HEK293T (cell line): ENCODE measurements at regions not wholly inside any gene's neighbourhood (a gene's known extent, or its start where the extent isn't known, plus 50 kb on each side); places are given as distances from the start of the nearest gene placed in this dataset.
"Not testable (repeated sequence)": the region's sequence is repeated elsewhere in the genome, so short reads cannot be mapped to it uniquely, and the experiment has no call there.

Experiments used
- CTCF ChIA-PET: fragments of 350-600 bp; formaldehyde crosslinking; extraction: SDS; loops from one replicate; lab custom pipeline; 2021; ENCODE audit warnings: antibody characterized with exemption, inconsistent platforms; lab: Yijun Ruan, JAX
- POLR2A ChIA-PET: fragments of 350-600 bp; formaldehyde crosslinking; extraction: SDS; loops from one replicate; lab custom pipeline; 2020; ENCODE audit warnings: antibody characterized with exemption, inconsistent platforms; lab: Yijun Ruan, JAX
- DNase-seq: peaks from one replicate; pipeline ENCODE4 v3.0.0; 2012; ENCODE audit warnings: mixed read lengths; ENCODE audit errors: extremely low spot score
- ARNT ChIP-seq: fragments of 450-650 bp; IDR thresholded peaks from 2 replicates; pipeline ENCODE4 v1.6.1; 2017; ENCODE audit warnings: mild to moderate bottlenecking
- BHLHE40 ChIP-seq: fragments of 450-650 bp; IDR thresholded peaks from 2 replicates; pipeline ENCODE4 v1.6.1; 2016; ENCODE audit warnings: mild to moderate bottlenecking, moderate library complexity, borderline replicate concordance
- CTBP1 ChIP-seq: fragments of 450-650 bp; IDR thresholded peaks from 2 replicates; pipeline ENCODE4 v1.6.1; 2016; ENCODE audit warnings: borderline replicate concordance
- ELF4 ChIP-seq: fragments of 450-650 bp; IDR thresholded peaks from 2 replicates; pipeline ENCODE4 v1.6.1; 2017; ENCODE audit warnings: antibody characterized with exemption
- FOXA1 ChIP-seq: fragments of 450-650 bp; IDR thresholded peaks from 2 replicates; pipeline ENCODE4 v1.6.1; 2016; ENCODE audit warnings: mild to moderate bottlenecking
- FOXK2 ChIP-seq: fragments of 450-650 bp; IDR thresholded peaks from 2 replicates; pipeline ENCODE4 v1.6.1; 2016; ENCODE audit warnings: mild to moderate bottlenecking
- FOXM1 ChIP-seq: fragments of 450-650 bp; IDR thresholded peaks from 2 replicates; pipeline ENCODE4 v1.6.1; 2017; ENCODE audit warnings: mild to moderate bottlenecking, borderline replicate concordance
- HDGF ChIP-seq: fragments of 450-650 bp; IDR thresholded peaks from 2 replicates; pipeline ENCODE4 v1.6.1; 2017; ENCODE audit warnings: antibody characterized with exemption, borderline replicate concordance
- L3MBTL2 ChIP-seq: fragments of 450-650 bp; conservative IDR thresholded peaks from 2 replicates; pipeline ENCODE4 v1.6.1; 2016; ENCODE audit warnings: mild to moderate bottlenecking
- LEF1 ChIP-seq: fragments of 450-650 bp; IDR thresholded peaks from 2 replicates; pipeline ENCODE4 v1.6.1; 2017; ENCODE audit warnings: mild to moderate bottlenecking, borderline replicate concordance
- NFRKB ChIP-seq: fragments of 450-650 bp; IDR thresholded peaks from 2 replicates; pipeline ENCODE4 v1.6.1; 2016; ENCODE audit warnings: mild to moderate bottlenecking, moderate library complexity
- SP1 ChIP-seq: fragments of 450-650 bp; IDR thresholded peaks from 2 replicates; pipeline ENCODE4 v1.6.1; 2017
- SUZ12 ChIP-seq: fragments of 450-650 bp; IDR thresholded peaks from 2 replicates; pipeline ENCODE4 v1.6.1; 2016; ENCODE audit warnings: mild to moderate bottlenecking
- TARDBP ChIP-seq: fragments of 450-650 bp; IDR thresholded peaks from 2 replicates; pipeline ENCODE4 v1.6.1; 2016
- ZNF384 ChIP-seq: fragments of 450-650 bp; IDR thresholded peaks from 2 replicates; pipeline ENCODE4 v1.6.1; 2016
- TF ChIP-seq, protein P1 (sequence below): fragments of 450-650 bp; IDR thresholded peaks from 2 replicates; pipeline ENCODE4 v1.6.1; 2016

DNA sequence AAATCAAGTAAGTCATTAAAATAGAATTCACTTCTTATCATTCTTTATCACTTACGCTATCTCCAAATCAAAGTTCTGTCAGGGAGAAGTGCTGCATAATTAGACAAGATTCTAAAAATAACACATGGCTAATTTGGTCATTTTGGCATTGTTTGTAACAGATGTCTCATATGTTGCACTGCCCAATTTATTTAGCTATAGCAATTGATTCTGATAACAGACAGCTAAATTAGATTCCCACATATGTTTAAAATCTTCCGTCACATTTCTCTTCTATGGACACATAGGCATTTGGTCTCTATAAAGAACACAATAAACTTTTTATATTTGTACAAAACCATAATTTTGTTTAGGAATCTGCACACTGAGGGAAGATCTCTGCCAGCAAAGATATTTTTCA, 644.5 kb upstream of the VRK2 start:
- no peak for DNase-seq
- POLR2A ChIA-PET: no interaction called here
- CTCF ChIA-PET: no interaction called here

DNA sequence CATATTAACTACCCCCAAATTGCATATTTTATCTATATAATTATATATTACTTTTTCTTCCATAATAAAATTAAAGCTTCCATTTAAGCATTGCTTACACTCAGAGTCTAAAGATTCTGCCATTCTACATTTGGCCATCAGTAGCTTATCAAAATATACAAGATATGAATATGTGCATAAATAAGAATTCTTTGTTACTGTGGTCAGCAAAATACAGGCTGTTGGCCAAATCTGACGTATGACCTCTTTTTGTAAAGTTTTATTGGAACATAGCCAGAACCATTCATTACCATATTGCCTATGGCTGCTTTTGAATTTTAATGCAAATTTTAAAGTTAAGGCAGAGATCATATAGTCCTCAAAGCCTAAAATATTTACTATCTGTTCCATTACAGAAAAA, 643.9 kb upstream of the VRK2 start:
- DNase-seq: no peak
- TF ChIP-seq CTBP1: no peak
- no peak for TF ChIP-seq ELF4
- no peak for TF ChIP-seq TARDBP
- TF ChIP-seq FOXK2: no peak
- TF ChIP-seq L3MBTL2: no peak
- no peak for TF ChIP-seq HDGF
- no peak for TF ChIP-seq SP1
- TF ChIP-seq NFRKB: no peak
- TF ChIP-seq ARNT: no peak
- TF ChIP-seq FOXM1: no peak
- no peak for TF ChIP-seq ZNF384
- no peak for TF ChIP-seq SUZ12
- TF ChIP-seq BHLHE40: no peak
- TF ChIP-seq FOXA1: no peak
- no peak for TF ChIP-seq LEF1
- TF ChIP-seq, protein P1, sequence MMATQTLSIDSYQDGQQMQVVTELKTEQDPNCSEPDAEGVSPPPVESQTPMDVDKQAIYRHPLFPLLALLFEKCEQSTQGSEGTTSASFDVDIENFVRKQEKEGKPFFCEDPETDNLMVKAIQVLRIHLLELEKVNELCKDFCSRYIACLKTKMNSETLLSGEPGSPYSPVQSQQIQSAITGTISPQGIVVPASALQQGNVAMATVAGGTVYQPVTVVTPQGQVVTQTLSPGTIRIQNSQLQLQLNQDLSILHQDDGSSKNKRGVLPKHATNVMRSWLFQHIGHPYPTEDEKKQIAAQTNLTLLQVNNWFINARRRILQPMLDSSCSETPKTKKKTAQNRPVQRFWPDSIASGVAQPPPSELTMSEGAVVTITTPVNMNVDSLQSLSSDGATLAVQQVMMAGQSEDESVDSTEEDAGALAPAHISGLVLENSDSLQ: no peak
- ChIA-PET CTCF (no interaction called here), POLR2A (no interaction called here)

More for the DNA sequence above, 644.5 kb upstream of the VRK2 start:
- TF ChIP-seq L3MBTL2: no peak
- TF ChIP-seq SUZ12: no peak
- TF ChIP-seq TARDBP: no peak
- no peak for TF ChIP-seq ZNF384
- no peak for TF ChIP-seq NFRKB
- TF ChIP-seq BHLHE40: no peak

GRCh38 chr2:57407772-57408201, 638.8 kb upstream of the VRK2 start:
- ChIA-PET CTCF (no interaction called here), POLR2A (no interaction called here)
- TF ChIP-seq LEF1 (no peak), SP1 (no peak), FOXA1 (no peak), ELF4 (no peak), L3MBTL2 (no peak), BHLHE40 (no peak), NFRKB (no peak), ZNF384 (no peak), HDGF (no peak), SUZ12 (no peak)
- TF ChIP-seq, protein P1: no peak
- no peak for DNase-seq

- ChIA-PET CTCF (no interaction called here), POLR2A (no interaction called here)
- TF ChIP-seq SP1: no peak
- TF ChIP-seq FOXM1: no peak
- TF ChIP-seq, protein P1: no peak
- no peak for DNase-seq
These were observed 638.0 kb upstream of the VRK2 start for GRCh38 chr2:57408587-57408986.

DNA sequence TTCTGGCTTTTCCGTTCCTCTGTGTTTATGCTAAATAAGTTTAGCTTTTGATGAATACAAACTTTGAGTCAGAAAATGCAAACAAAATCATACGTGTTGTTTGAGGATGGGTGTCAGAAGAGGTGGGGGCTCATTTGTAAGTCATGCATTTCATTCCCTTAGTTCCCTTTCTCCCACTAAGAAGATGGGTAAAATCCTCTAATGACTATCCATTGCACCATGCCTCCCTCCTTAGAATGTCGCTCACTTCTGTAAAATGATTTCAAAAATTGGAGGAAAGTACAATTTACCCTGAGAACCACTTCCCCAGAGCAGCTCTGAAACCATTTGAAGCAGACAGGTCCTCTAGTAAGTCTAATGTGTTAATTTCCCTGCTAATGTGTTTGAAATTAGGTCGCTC, 629.6 kb upstream of the VRK2 start:
- TF ChIP-seq ELF4 (no peak), HDGF (no peak), BHLHE40 (no peak), SUZ12 (no peak), SP1 (no peak)
- ChIA-PET CTCF (no interaction called here), POLR2A (no interaction called here)
- no peak for DNase-seq

GRCh38 chr2:57418859-57419346, 627.7 kb upstream of the VRK2 start:
- CTCF ChIA-PET, DNase-seq, POLR2A ChIA-PET: not testable (repeated sequence)

- ChIA-PET CTCF (no interaction called here), POLR2A (no interaction called here)
- DNase-seq: no peak
- TF ChIP-seq SP1: no peak
- TF ChIP-seq NFRKB: no peak
- TF ChIP-seq TARDBP: no peak
- TF ChIP-seq, protein P1: no peak
- no peak for TF ChIP-seq FOXM1
These were observed 616.8 kb upstream of the VRK2 start for GRCh38 chr2:57429831-57430230.
